ENCODE measurements at regions not wholly inside any gene's neighbourhood (a gene's known extent, or its start where the extent isn't known, plus 50 kb on each side); places are given as distances from the start of the nearest gene placed in this dataset.

DNA sequence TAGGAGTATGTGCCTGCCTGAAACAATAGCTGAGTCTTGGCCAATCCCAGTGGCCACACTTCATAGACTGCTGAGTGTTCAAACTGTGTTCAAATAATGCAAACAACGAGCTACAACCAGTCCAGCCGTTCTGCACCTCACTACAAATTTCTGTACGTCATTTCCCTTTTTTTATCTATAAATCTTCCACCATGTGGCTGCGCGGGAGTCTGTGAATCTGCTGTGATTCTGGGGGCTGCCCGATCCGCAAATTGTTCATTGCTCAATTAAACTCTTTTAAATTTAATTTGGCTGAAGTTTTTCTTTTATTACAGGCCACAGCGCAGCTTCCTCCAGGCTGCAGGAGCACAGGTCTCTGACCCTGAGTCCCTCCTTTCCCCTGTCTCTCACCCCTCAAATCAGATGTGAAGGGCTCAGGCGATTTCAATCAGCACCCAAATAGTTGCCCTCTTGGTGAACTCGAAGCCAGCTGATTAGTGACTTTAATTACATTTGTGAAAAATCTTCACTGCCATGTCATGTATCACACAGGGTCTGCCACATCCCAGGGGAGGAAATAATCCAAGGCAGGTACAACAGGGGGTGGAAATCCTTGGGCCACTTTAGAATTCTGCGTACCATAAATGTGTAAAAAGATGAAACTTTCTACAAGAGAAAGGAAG lies 145.6 kb downstream of the NDUFA10 start:
- no peak overlapping the region for H3K4me3 ChIP-seq (ENCODE audit: low read length)
- TF ChIP-seq, protein P1, sequence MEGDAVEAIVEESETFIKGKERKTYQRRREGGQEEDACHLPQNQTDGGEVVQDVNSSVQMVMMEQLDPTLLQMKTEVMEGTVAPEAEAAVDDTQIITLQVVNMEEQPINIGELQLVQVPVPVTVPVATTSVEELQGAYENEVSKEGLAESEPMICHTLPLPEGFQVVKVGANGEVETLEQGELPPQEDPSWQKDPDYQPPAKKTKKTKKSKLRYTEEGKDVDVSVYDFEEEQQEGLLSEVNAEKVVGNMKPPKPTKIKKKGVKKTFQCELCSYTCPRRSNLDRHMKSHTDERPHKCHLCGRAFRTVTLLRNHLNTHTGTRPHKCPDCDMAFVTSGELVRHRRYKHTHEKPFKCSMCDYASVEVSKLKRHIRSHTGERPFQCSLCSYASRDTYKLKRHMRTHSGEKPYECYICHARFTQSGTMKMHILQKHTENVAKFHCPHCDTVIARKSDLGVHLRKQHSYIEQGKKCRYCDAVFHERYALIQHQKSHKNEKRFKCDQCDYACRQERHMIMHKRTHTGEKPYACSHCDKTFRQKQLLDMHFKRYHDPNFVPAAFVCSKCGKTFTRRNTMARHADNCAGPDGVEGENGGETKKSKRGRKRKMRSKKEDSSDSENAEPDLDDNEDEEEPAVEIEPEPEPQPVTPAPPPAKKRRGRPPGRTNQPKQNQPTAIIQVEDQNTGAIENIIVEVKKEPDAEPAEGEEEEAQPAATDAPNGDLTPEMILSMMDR (conservative IDR thresholded peaks at IDR 0.05; ENCODE audit: low read length), result no peak
- no peak for DNase-seq (ENCODE audit: low read depth)

DNA sequence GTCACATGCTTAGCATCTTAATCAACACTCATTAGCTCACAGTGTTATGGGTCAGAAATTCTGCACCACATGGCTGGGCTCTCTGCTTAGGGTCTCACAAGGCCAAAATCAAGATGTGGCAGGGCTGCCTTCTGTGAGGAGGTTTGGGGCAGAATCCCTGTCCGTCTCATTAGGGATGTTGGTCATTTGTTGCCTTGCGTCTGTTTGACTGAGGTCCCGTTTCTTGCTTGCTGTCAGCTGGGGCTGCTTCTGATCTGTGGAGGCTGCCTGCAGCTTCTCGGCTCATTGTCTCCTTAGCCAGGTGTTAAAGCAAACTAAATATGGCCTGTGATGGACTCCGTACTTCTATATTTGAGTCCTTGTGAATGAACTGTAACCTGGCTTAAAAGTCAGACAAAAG lies 146.5 kb downstream of the NDUFA10 start:
- H3K4me3 ChIP-seq (ENCODE audit: low read length), result no peak overlapping the region
- DNase-seq (ENCODE audit: low read depth), result no peak
- TF ChIP-seq, protein P1 (conservative IDR thresholded peaks at IDR 0.05; ENCODE audit: low read length), result no peak

DNA sequence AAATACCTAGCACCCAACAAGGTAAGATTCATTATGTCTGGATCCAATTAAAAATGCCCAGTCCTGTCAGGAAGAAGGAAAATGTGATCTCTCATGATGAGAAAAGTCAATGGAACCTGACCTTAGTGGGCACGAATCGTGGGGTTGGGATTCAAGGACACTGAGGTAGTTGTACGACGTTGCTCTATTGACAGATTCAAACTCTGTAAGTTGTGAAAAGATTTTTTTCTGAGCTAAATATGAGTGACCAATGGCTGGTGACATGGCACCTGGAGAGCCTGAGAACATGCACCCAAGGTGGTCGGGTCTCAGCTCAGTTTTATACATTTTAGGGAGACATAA lies 148.2 kb downstream of the NDUFA10 start:
- no peak overlapping the region for H3K4me3 ChIP-seq (ENCODE audit: low read length)
- TF ChIP-seq, protein P1 (conservative IDR thresholded peaks at IDR 0.05; ENCODE audit: low read length), result no peak
- DNase-seq (ENCODE audit: low read depth), result no peak

DNA sequence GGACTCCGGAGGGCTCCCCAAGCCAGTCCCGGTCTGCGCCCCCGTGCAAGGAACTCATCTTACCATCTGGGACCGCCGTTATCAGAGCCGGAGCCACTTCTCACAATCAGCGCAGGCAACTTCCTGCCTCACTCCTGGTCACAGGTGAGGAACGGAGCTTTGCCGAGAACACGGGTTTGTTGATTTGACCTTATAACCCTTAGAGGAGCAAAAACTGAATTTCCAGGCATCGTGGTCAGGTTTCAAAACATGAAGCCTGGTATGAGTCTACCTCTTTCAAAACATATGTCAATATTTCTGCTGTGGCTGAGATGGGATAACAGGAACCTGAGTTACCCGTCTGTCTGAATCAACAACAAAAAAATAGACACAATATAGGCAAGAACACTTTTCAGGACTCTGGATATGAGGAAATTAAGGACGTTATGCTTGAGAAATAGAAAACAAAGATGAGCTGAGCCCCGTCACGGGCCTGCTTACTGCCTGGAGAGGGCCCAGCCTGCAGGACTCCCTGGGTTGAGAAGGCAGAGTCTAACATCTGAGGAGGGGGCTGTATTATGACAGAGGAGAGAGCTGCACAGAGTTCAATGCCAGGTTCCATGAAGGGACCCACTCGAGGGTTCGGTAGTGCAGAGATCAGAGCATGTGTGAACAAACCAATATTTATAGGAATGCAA lies 148.7 kb downstream of the NDUFA10 start:
- DNase-seq (ENCODE audit: low read depth), result no peak
- H3K4me3 ChIP-seq (ENCODE audit: low read length), result no peak overlapping the region
- TF ChIP-seq, protein P1 (conservative IDR thresholded peaks at IDR 0.05; ENCODE audit: low read length), result no peak

DNA sequence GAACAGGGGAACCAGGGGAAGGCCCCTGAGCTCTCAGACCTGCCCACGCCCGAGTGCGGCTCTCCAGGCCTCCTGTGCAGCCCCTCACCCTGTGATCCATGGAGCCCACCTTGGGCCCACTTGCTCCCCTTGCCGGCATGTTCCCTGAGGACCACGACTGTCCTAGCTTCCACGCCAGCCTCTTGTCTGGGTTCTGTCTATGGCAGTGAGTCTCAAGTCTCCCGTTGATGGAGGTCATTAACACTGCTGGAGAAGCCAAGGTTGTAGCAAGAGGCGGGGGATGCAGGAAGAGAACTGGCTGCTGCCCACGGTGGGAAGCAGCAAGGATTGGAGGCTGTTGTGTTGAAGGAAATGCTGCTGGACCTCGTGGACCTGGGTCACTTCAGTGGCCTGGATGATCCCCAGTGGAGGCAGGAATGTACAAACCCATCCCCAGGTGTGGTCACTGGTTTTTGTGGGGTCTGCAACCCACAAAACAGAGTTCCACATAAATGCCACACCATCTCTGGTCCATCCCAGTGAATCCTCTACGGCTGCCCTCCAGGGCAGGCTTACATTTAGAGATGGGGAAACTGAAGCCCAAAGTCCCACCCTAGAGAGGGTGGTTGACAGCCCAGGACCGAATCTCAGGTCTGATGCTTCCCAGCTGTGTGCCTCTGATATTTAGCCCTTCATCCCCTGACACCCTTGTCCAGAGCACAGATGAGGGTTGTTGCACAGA lies 150.3 kb downstream of the NDUFA10 start:
- no peak for DNase-seq (ENCODE audit: low read depth)
- H3K4me3 ChIP-seq (ENCODE audit: low read length), result no peak overlapping the region
- TF ChIP-seq, protein P1 (conservative IDR thresholded peaks at IDR 0.05; ENCODE audit: low read length), result no peak

DNA sequence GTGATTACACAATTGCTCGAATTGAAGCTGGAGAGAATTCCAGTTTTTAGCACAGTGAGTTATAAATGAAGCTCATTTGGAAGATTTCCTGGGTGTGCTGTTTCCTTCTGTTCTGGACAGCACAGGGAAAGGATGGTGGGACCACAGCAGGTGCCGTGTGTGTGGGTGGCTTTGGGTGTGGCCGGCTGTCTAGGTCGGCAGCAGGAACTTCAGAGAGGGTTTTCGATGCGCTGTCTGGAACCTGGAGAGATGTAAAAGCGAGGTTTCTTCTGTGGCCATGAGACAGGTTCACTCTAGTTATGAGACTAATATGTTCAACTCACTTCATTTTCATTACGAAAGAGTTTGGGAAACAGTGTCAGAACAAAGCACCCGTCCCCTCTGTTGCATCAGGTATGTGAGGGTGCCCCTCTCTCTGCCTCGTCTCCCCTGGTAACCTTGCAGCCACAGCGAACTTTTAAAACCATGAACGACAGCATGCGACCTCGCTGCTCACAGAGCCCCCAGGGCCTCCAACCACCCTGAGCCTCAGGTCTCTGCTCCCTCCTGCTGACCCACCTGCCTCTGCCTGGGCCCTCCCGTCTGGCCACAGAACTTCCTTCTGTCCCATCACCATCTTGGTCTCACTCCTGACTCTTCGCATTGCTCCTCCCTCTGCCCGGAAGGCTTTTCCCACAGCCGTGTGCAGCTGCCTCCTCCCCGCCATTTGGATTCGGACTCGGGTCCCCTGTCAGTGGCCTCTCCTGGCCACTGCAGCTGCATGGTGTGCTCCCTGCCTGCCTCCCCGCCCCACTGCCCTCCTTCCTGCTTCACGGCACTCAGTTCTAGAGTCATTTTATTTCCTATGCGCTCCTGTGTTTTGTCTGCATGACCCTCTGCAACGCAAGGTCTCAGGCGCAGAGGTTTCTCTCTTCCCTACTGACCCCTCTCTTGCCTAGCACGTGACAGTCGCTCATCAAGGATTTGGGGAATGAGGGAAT lies 151.2 kb downstream of the NDUFA10 start:
- TF ChIP-seq, protein P1 (conservative IDR thresholded peaks at IDR 0.05; ENCODE audit: low read length), result no peak
- DNase-seq (ENCODE audit: low read depth), result no peak
- H3K4me3 ChIP-seq (ENCODE audit: low read length), result no peak overlapping the region
